ENCODE measurements at regions not wholly inside any gene's neighbourhood (a gene's known extent, or its start where the extent isn't known, plus 50 kb on each side); places are given as distances from the start of the nearest gene placed in this dataset.

- TF ChIP-seq POLR2AphosphoS5 (IDR thresholded peaks at IDR 0.05) (no peak), POLR2A (IDR thresholded peaks at IDR 0.05) (no peak), CTCF (IDR thresholded peaks at IDR 0.05) (no peak)
Observed at GRCh38 chr16:26863931-26864330, 202.8 kb upstream of the C16orf82 start.

All from upper lobe of left lung (tissue), 4 donors.